ELR (cell line): ENCODE measurements at regions not wholly inside any gene's neighbourhood (a gene's known extent, or its start where the extent isn't known, plus 50 kb on each side); places are given as distances from the start of the nearest gene placed in this dataset.
"Not testable (repeated sequence)": the region's sequence is repeated elsewhere in the genome, so short reads cannot be mapped to it uniquely, and the experiment has no call there.

Source experiments
- DNase-seq: peaks from one replicate; pipeline ENCODE4 v3.0.0-alpha.2; 2015; ENCODE audit warnings: low read depth

DNA sequence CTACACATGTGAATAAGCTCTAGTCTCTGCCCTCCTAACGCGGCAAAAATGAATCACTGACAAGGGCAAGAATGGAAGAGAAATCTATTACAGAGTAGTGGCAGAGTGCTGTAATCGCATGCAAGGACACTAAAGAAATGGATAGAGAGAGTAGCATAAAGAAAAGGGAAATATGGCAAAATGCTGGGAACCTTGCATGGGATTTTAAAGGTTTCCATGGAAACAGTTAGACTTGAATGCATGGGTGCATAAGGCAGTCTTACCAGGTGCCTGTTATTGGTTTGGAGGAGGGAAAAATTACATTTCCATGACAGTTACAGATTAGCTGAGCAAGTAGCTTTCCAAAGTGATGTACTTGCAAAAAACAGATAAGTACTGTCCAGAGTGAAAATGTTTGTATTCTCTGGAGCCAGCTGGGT is 233.4 kb downstream of the PTN start:
- peak; percentile 32 for DNase-seq

- not testable (repeated sequence) for DNase-seq
Measured at GRCh38 chr7:137107802-137108201, 235.7 kb downstream of the PTN start.

DNA sequence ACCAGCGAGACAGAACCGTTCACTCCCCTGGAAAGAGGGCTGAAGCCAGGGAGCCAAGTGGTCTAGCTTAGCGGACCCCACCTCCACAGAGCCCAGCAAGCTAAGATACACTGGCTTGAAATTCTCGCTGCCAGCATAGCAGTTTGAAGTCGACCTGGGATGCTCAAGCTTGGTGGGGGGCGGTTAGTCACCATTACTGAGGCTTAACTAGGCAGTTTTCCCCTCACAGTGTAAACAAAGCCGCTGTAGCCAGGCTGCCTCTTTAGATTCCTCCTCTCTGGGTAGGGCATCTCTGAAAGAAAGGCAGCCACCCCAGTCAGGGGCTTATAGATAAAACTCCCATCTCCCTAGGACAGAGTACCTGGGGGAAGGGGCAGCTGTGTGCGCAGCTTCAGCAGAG is 235.1 kb downstream of the CHRM2 start:
- peak; percentile 6 for DNase-seq

DNA sequence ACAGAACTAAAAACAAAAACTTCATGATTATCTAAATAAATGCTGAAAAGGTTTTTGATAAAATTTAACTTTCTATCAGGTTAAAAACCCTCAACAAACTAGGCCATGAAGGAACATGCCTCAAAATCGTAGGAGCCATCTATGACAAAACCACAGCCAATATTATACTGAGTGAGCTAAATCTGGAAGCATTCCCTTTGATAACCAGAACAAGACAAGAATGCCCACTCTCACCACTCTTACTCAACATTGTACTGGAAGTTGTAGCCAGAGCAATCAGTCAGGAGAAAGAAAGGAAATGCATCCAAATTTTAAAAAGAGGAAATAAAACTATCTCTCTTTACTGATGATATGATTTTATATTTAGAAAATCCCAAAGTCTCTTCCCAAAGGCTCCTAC is 228.7 kb downstream of the CHRM2 start:
- no peak for DNase-seq

- no peak for DNase-seq
Measured at GRCh38 chr7:137096607-137097006, 228.2 kb downstream of the CHRM2 start.

DNA sequence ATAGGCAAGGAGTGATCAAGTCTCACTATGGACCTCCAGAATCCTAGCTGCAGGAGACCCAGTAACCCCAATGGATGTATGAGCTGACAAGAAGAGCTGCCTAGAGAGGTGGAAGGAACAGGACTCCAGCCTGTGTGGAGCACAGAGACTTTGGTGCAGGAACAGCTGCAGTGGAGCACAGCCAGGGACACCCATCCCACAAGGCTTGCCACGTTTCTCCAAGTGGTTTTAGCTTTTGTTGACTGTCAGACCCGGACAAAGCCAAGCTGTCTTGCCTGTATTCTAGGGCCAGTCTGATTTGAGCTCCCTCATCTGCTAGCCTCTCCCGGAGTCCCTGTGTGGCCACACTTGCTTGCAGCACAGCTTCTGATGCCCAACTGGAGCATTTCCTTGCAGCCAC is 224.7 kb downstream of the CHRM2 start:
- DNase-seq, result no peak

DNA sequence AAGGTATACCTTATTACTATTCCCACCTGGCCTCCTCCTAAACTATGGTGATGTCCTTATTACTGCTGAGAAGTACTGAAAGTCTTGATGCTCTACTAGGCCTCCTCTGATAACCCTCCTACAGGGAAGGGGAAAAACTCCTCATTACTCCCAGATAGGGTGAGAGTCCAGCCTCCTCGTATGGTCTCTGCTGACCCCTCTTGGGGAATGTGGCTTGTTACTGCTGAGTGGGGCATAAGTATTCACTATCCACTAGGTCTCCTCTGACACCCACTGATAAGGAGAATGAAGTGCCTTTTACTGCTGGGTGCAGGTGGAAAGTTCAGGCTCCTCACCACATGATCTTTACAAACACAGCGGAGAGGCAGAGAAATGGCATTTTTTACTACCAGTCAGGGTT is 222.9 kb downstream of the CHRM2 start:
- peak; percentile 26 for DNase-seq

DNA sequence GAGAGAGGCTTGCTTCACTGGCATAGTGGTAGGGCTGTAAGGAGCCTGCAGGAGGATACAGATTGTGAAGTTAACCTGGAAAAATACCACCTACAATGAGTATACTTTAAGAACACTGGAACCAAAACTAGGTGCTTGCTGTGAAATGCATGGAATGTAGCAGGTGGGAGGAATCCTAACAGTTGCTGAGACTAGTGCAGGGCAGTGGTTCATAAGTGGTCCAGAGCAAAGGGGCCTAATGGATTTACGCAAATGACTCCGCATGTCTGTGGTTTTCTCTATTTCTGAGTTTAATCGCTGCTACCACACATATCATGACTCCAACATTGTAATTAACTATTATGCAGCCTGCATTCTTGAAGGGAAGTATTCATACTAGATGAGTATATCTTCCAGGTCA is 218.4 kb downstream of the CHRM2 start:
- no peak for DNase-seq

DNA sequence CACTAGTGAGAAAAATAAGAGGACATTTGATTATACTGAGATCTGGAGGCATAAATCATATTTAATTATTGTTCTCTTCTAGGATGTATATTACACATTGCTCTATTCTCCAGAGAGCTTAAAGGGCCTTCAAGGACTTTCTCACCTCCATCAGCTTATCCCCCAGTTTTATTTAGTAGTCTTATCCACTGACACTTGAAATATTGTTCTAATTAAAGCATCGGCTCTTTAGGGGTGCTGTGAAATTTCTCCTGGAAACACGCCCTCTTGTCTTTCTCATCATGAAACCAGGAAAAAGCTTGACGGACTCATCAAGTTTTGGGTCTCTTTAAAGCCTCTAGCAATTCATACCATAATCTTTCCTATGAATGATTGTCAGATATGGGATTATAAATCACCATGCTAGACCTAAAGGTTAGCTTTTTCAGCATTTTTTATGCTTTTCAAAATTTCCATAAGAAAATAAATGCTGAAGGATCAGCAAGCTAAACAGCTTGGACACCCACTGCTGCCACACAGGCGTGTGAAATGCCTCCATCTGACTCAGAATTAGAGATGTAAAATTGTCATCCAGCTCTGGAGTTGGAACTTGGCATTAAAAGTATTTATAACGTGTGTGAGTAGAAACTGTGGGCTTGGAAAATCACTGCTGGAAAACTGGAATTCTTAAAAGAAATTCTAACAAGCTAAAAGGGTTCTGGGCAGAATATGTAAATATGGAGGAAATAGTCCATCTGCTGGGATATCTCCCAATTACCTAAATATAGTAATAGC is 216.3 kb downstream of the CHRM2 start:
- no peak for DNase-seq

DNA sequence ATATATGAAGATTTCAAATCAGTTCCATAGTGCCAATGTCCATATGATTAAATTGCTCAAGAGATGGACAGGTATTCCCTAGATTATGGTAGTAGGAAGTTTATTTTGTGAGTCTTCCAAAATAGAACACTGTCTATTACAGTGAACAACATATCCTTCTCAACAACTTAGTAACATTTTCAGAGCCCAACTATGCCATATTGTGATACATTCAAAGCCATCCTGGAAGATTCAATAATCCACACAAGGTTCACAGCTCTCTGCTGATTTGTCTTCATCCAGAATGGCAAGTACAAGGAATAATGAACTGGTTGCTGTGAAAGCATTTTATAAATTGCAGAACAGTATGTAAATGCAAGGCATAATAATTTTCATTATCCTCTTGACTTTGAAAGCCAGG is 213.9 kb downstream of the CHRM2 start:
- no peak for DNase-seq

GRCh38 chr7:137081321-137082093 is 213.1 kb downstream of the CHRM2 start:
- DNase-seq, result peak; percentile 33

- DNase-seq, result no peak
Measured at GRCh38 chr7:137080516-137081203, 212.2 kb downstream of the CHRM2 start.

GRCh38 chr7:137078781-137079180 is 210.3 kb downstream of the CHRM2 start:
- no peak for DNase-seq

GRCh38 chr7:137074391-137075030 is 206.1 kb downstream of the CHRM2 start:
- peak; percentile 68 for DNase-seq

- peak; percentile 50 for DNase-seq
Measured at GRCh38 chr7:137073571-137074325, 205.3 kb downstream of the CHRM2 start.
